Pancreas (tissue), 10 donors: ENCODE measurements at regions not wholly inside any gene's neighbourhood (a gene's known extent, or its start where the extent isn't known, plus 50 kb on each side); places are given as distances from the start of the nearest gene placed in this dataset.
"Not testable (repeated sequence)": the region's sequence is repeated elsewhere in the genome, so short reads cannot be mapped to it uniquely, and the experiment has no call there.

ENCODE experiments used
- ATAC-seq, 4 donors: fragments of 200-7000 bp; cut with Tn5 transposase; one replicate each; pipeline versions ENCODE4 v1.8.0 to v1.9.1; 2020; ENCODE audit warnings: mild to moderate bottlenecking in 4 of 4, moderate library complexity in 4 of 4
- DNase-seq, 6 donors: peaks; one replicate each; pipeline ENCODE4 v3.0.0-alpha.2; 2020
- FAIRE-seq: peaks from 2 replicates; lab custom pipeline; 2012; peaks lifted over from hg19 to GRCh38; lab: Jason Lieb, UNC
- H3K27ac ChIP-seq, 4 donors: fragments of 200-600 bp; sonication (generic); 1 replicate in 3 of 4; 2 replicates in 1 of 4; pipeline versions ENCODE4 v1.5.0 to v1.8.0; 2020
- H3K27me3 ChIP-seq, 4 donors: fragments of 200-600 bp; one replicate each; pipeline ENCODE4 v1.8.0; 2021
- H3K36me3 ChIP-seq, 3 donors: fragments of 200-600 bp; sonication (generic) in 1 of 3; one replicate each; pipeline versions ENCODE4 v1.5.0 to v1.8.0; 2020 to 2021
- H3K4me1 ChIP-seq, 3 donors: fragments of 200-600 bp; one replicate each; pipeline ENCODE4 v1.8.0; 2021
- H3K4me3 ChIP-seq, 4 donors: fragments of 200-600 bp; sonication (generic) in 2 of 4; one replicate each; pipeline versions ENCODE4 v1.5.0 to v1.8.0; 2020 to 2021
- H3K9me3 ChIP-seq, 4 donors: fragments of 200-600 bp; one replicate each; pipeline ENCODE4 v1.8.0; 2021
- CTCF ChIP-seq, 4 donors: fragments of 200-600 bp; sonication (generic) in 3 of 4; IDR thresholded peaks; one replicate each; pipeline versions ENCODE4 v1.5.0 to v1.8.0; 2021; ENCODE audit warnings: antibody characterized with exemption in 4 of 4
- WGBS, 2 donors: extraction: QIAGEN DNeasy Blood & Tissue Kit; methylation state at CpG; one replicate each; pipeline ENCODE4 v1.1.7; 2013; 5-methylcytosine and 5-hydroxymethylcytosine counted together
- intact Hi-C, 3 donors: fragments of 100-400 bp; cut with DNase I; formaldehyde crosslinking; loops; one replicate each; pipeline versions ENCODE4 v1.11.1 to v1.14.2; 2022
- donor health status: healthy with polysubstance abuse.
- donor health status: DM: no; HTN: no; CAD: no; lungs with moderate emphysema.
- donor health status: DM: no; HTN: no; CAD: no.
- donor health status: control.
- donor health status: control.
- donor health status: Bipolar disorder and iron deficiency.
- donor health status: DM: yes; HTN: yes; CAD: no.
- donor health status: DM: no; HTN: no; CAD: no.
- donor health status: DM: no; HTN: no; CAD: no.
- donor health status: DM: yes; HTN: yes; CAD: no.

GRCh38 chr5:107735558-107735957, 64.8 kb upstream of the EFNA5 start:
- TF ChIP-seq CTCF (IDR thresholded peaks at IDR 0.05) = no peak
- Histone ChIP-seq H3K9me3 (no peaks in the 10 kb centered on the region), H3K27me3 (peaks cover 0 to 2% (median 0%) of the 10 kb centered on the region in 4 donors), H3K27ac (no peak overlapping the region), H3K4me3 (no peak overlapping the region), H3K36me3 (no peaks in the 10 kb centered on the region), H3K4me1 (no peaks in the 10 kb centered on the region)
- ATAC-seq (no peak), DNase-seq (no peak), FAIRE-seq (no peak)
- WGBS, 2 donors = 59 to 75% methylated on average over 4 of the region's 4 CpGs
- intact Hi-C loops = no loop called here

GRCh38 chr5:107726896-107727295, 56.2 kb upstream of the EFNA5 start:
- no peak for FAIRE-seq
- Histone ChIP-seq H3K36me3 (no peaks in the 10 kb centered on the region), H3K27me3 (no peaks in the 10 kb centered on the region), H3K4me3 (no peak overlapping the region), H3K9me3 (no peaks in the 10 kb centered on the region), H3K27ac (no peak overlapping the region), H3K4me1 (no peaks in the 10 kb centered on the region)
- DNase-seq = no peak
- TF ChIP-seq CTCF (IDR thresholded peaks at IDR 0.05) = no peak
- WGBS, 2 donors = 78 to 86% methylated on average over 5 of the region's 5 CpGs
- intact Hi-C loops = no loop called here
- ATAC-seq = no peak

- DNase-seq (no peak), FAIRE-seq (no peak), ATAC-seq (no peak)
- H3K4me1 ChIP-seq = no peaks in the 10 kb centered on the region
- H3K36me3 ChIP-seq = no peaks in the 10 kb centered on the region
- no peak overlapping the region for H3K4me3 ChIP-seq
- H3K9me3 ChIP-seq = no peaks in the 10 kb centered on the region
- intact Hi-C loops = no loop called here
- H3K27me3 ChIP-seq = no peaks in the 10 kb centered on the region
- WGBS, 2 donors = 55 to 59% methylated on average over 26 of the region's 26 CpGs
- TF ChIP-seq CTCF (IDR thresholded peaks at IDR 0.05) = no peak
- no peak overlapping the region for H3K27ac ChIP-seq
These were observed 53.9 kb upstream of the EFNA5 start for GRCh38 chr5:107724642-107725041.

GRCh38 chr5:107721241-107721640, 50.5 kb upstream of the EFNA5 start:
- H3K27ac ChIP-seq, H3K27me3 ChIP-seq, ATAC-seq, FAIRE-seq, H3K4me3 ChIP-seq, H3K4me1 ChIP-seq, DNase-seq, H3K9me3 ChIP-seq, H3K36me3 ChIP-seq, intact Hi-C loops: not testable (repeated sequence)
